Astrocyte of the cerebellum (primary cell): ENCODE measurements at regions not wholly inside any gene's neighbourhood (a gene's known extent, or its start where the extent isn't known, plus 50 kb on each side); places are given as distances from the start of the nearest gene placed in this dataset.

ENCODE experiments used
- DNase-seq: peaks from one replicate; pipeline ENCODE4 v3.0.0-alpha.2; 2011; ENCODE audit warnings: low read depth
- H3K4me3 ChIP-seq: 2 replicates; pipeline ENCODE4 v1.5.1; 2011; ENCODE audit warnings: mild to moderate bottlenecking, low read depth, low read length, moderate library complexity
- CTCF ChIP-seq: IDR thresholded peaks from 2 replicates; pipeline ENCODE4 v1.5.1; 2012; ENCODE audit warnings: low read length, low read depth, moderate library complexity, mild to moderate bottlenecking; ENCODE audit errors: missing control alignments
- in situ Hi-C: cut with HindIII; loops from 2 replicates; pipeline ENCODE4 v1.10.0; 2017; ENCODE audit warnings: low sequenced_read_pairs

- in situ Hi-C loops = no loop called here
- TF ChIP-seq CTCF = no peak
- no peak overlapping the region for H3K4me3 ChIP-seq
- no peak for DNase-seq
Observed at GRCh38 chr20:55616367-55616766, 389.0 kb downstream of the CBLN4 start.

GRCh38 chr20:55615818-55616217 is 389.5 kb downstream of the CBLN4 start:
- no peak for TF ChIP-seq CTCF
- in situ Hi-C loops = no loop called here
- DNase-seq = no peak
- H3K4me3 ChIP-seq = no peak overlapping the region

GRCh38 chr20:55614220-55614757 is 391.0 kb downstream of the CBLN4 start:
- in situ Hi-C loops = no loop called here
- DNase-seq = no peak
- H3K4me3 ChIP-seq = no peak overlapping the region
- TF ChIP-seq CTCF = no peak

- in situ Hi-C loops = no loop called here
- no peak for TF ChIP-seq CTCF
- DNase-seq = no peak
- H3K4me3 ChIP-seq = no peak overlapping the region
Observed at GRCh38 chr20:55610756-55611155, 394.6 kb downstream of the CBLN4 start.

- DNase-seq = no peak
- TF ChIP-seq CTCF = no peak
- no peak overlapping the region for H3K4me3 ChIP-seq
- in situ Hi-C loops = no loop called here
Observed at GRCh38 chr20:55605594-55605993, 399.7 kb downstream of the CBLN4 start.

GRCh38 chr20:55597526-55597925 is 407.8 kb downstream of the CBLN4 start:
- no peak for DNase-seq
- in situ Hi-C loops = no loop called here
- no peak for TF ChIP-seq CTCF
- no peak overlapping the region for H3K4me3 ChIP-seq

GRCh38 chr20:55596431-55596830 is 408.9 kb downstream of the CBLN4 start:
- in situ Hi-C loops = no loop called here
- no peak for DNase-seq
- TF ChIP-seq CTCF = no peak
- H3K4me3 ChIP-seq = no peak overlapping the region
